HG02943 (cell line): ENCODE measurements at regions not wholly inside any gene's neighbourhood (a gene's known extent, or its start where the extent isn't known, plus 50 kb on each side); places are given as distances from the start of the nearest gene placed in this dataset.

ENCODE experiments used
- ATAC-seq: cut with Tn5 transposase; IDR thresholded peaks from one replicate; pipeline ENCODE4 v1.9.1; 2021; ENCODE audit warnings: mild to moderate bottlenecking, low read depth, moderate library complexity; ENCODE audit not compliant: unreplicated experiment

DNA sequence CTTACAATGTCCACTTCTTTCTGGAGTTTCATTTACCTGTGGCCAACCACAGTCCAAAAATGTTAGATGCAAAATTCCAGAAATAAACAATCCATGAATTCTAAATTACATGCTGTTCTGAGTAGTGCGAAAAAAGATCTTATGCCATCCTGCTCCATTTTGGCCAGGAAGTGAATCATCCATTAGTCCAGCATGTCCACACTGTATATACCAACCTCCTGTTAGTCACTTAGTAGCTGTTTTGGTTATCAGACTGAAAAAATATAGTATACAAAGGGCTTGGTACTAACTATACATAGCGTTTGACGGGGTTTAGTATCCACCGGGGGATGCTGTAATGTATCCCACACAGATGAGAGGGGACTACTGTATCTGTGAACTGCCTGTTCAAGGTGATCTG lies 618.0 kb upstream of the ARGLU1 start:
- ATAC-seq = no peak

DNA sequence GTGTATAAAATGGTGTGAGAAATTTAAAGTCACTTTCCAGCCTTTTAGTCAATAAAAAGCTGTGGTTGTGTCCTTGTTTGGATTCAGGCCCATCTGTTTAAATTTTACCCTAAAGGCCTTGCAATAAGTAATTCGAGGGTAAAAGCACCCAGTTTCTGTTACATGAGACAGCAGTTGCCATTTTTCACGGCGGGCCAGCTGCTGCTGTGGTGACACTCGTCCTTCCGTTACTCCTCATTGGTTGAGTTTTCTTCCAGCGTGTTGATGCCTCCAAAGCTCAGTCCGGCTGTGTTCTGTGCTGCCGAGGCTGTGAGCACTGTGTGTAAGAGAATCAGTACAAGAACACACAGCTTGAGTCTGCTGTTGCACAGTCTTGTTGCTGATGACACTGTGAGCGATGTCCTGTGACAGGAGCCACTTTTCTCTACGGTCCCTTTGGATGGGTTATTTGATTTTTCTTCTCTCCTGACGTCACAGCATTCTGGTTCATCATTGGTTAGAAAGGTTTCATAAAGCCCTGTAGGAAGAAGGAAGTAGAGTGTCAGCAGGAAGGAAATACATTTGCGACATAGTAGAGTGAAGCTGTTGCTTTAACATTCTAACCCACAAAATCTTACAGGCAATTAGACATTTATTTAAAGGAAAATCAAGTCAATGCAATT lies 602.5 kb upstream of the ARGLU1 start:
- ATAC-seq = no peak

DNA sequence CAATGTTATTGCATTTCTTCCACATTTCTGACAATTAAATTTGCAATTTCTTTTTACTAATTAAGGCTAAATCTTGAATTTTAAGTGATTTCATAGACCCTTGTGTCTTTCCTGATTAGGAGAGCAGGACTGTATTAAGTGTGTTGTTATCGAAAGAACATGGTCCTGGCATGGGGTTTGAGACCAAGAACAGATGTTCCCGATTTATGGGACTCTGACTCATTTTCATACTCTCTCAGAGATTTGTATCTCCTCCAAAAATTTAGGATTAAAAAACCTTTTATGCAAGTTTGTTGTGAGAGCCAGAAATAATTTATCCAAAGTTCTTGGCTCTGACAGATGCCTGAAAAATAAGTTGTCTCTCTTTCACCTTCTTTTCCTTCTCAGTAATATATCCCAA lies 589.3 kb upstream of the ARGLU1 start:
- ATAC-seq = no peak

GRCh38 chr13:107144432-107144831 lies 576.5 kb upstream of the ARGLU1 start:
- no peak for ATAC-seq

- ATAC-seq = no peak
These were observed 573.8 kb upstream of the ARGLU1 start for GRCh38 chr13:107141767-107142166.

- no peak for ATAC-seq
These were observed 571.1 kb upstream of the ARGLU1 start for GRCh38 chr13:107139006-107139405.

GRCh38 chr13:107138486-107138885 lies 570.5 kb upstream of the ARGLU1 start:
- ATAC-seq = no peak

DNA sequence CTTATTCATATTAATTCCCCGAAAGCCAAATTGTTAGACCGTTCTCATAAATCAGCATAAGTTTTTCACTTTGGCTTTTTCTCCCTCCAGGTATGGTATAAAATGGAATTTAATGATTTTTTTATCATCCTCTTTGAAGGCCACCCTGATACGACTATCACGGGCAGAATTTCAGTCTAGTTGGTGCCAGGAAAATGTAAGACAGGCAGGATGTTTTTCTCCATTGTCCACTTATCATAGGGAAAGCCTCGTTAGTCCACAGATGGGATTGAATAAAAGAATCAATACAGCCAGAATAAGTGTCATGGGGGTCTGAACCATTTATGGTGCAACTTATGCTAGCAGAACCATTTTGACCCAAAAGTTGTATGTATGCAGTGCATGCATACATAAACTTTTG lies 566.0 kb upstream of the ARGLU1 start:
- no peak for ATAC-seq

- ATAC-seq = no peak
These were observed 562.6 kb upstream of the ARGLU1 start for GRCh38 chr13:107130566-107130965.

DNA sequence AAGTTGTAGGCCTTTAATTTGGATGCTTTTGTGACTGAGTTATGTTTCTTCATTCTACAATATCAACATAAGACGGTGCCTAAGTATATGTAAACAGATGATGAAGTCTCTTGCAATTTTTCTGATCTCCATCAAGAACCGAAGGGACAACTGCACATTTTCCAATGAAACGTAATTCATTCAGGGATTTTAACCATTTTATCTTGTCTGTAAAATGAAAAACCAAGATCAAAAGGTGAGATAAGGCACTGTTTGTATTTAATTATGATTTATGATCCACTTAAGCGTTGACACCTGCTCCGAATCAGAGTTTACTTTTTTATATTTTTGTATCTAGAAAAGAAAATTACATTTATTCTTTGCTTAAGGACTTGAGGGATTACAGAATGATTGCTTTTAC lies 556.8 kb upstream of the ARGLU1 start:
- ATAC-seq = no peak

DNA sequence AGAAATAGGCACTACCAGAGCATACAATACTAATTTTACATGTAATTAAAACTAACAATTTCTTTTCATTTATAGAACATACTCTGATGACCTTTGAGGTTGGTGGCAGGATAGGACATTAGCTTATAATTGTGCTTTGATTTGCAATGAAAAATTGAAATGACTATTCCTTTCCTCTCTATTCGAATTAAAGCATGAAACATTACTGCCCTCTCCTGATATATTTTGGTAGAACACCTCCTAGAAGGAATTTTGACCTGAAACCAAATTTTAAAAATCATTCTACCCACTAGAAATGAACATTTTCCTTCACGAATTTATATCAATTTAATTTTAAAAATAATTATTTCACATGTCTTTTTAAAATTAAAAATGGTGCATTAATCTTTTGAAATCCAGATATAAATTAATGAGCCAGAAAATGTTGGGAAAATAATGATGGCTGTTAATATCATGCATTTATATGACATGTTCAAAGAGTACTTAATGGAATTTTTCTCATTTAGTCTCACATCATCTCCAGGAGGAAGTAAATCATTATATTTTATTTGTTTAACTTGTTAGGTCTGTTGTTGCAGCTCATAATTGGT lies 556.3 kb upstream of the ARGLU1 start:
- ATAC-seq = no peak

DNA sequence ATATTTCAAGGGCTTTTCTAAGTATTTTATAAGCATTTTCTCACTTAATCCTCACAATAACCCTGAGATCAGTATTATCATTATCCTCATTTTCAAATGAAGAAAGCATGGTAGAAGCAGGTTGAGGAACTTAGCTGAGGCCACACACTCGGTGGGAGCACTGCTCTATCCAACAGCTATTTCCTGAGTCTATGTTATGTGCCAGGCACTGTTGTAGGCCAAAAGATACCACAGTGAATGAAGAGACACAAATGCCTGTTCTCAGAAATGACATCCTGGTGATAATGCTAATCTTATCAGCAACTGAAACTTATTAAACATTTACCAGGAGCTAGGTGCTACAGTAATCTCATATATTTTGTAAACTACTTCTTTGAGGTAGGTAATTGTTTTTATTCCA lies 553.9 kb upstream of the ARGLU1 start:
- ATAC-seq = no peak

DNA sequence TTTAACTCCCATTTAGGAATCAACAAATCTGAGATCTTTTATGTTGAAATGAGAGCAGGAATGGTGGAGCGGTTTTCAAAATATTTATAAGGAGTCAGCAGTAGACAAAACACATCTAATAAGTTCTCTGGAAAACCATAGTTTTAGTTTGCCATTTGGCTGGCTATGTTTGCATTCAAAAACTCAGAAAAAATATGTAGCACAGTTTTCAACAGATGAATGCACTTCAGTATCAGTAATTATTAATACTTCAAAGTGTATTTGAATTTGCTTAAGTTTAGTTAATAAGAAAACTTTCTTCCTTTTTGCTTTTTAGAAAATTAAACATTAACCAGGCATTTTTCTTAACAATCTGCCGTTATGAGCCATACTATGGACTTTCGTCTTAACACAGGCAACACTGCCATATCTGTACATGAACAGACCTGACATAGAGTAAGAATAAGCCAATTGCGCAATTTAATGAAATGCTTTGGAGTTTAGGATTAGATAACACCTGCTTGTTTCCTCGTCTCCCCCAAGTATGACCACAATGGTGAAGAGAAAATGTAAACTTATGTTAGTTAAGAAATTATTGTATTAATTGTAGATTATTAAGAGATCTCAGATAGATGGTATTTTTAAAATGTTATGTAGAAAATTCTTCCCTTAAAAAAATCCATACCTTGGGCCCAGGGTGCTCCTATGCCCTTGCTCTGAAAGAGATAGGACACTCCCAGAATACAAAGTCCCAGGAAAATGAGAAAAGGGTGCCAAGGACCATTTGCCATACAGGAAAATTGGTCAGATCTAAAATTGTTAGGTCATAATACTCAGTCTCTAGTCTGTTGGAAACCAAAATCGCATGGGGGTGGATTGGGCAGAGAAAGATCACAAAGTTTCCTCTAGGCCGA lies 552.3 kb upstream of the ARGLU1 start:
- no peak for ATAC-seq

DNA sequence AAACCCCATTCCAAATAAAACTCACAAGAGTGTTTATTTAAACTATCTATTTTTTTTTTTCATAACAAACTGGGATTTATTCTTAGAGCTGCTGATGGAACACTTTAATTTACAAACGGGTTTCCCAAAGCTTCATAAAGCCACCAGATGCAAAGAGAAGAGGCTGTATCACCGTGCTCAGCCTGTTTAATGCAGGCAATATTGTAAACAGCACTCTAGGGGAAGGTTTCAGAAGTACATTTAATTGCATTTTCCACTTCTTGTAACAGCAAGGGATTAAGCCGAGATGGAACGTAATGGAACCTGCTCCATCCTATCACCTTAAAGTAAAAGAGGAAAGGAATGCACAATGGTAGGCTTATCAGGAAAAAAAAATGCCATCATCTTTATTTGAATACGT lies 550.6 kb upstream of the ARGLU1 start:
- ATAC-seq = no peak

DNA sequence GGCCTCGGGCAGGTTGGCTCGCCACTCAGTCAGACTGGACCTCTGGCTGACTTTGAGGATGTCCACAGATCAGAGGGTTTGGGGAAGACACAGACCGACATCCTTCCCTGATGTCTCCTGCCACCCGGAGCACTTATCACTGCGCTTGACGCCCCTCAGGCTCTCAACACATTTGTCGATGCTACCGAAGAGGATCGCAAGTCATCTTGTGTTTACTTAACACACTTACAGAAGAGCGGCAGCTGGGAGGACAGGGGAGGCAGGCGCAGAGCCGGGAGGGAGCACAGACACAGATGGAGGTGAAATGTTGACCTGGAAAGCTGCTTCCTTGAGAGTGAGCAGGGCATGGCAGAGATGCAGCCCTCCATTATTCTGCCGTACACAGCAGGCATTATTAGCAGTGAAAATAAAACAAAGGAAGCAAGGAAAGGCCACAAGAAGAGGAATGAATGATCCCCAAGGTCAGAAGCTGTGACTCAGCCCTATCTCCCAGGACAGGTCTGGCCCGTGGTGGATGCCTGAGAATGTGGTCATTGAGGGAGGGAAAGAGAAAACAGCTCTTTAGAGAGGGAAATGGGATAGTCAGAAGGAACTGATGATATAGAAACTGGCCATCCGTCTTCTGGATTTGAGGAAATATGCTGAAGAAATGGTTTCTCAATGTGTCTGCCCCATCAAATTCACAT lies 549.5 kb upstream of the ARGLU1 start:
- no peak for ATAC-seq

- ATAC-seq = no peak
These were observed 545.5 kb upstream of the ARGLU1 start for GRCh38 chr13:107113387-107113786.

- ATAC-seq = no peak
These were observed 543.3 kb upstream of the ARGLU1 start for GRCh38 chr13:107111248-107111647.

- no peak for ATAC-seq
These were observed 536.7 kb upstream of the ARGLU1 start for GRCh38 chr13:107104631-107105030.

GRCh38 chr13:107102676-107103075 lies 534.7 kb upstream of the ARGLU1 start:
- ATAC-seq = no peak

GRCh38 chr13:107099661-107100060 lies 531.7 kb upstream of the ARGLU1 start:
- no peak for ATAC-seq

DNA sequence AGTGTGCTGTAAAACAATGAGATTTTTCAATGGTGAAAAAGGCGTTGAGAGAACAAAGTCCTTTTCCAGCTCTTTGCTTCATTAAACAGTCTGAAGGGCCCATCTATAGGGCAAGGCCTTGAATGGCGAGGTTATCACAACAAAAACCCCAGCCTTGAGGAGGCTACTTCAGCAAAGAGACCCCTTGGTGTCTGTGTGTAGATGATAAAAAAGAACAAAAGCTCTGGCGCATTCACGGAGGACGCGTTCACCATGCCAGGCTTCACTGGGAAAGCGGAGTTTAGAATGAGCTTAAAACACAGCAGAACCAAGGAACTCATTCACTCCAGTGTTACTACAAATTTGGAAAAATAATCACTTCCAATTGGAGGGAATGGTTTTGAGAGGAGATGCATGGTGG lies 530.0 kb upstream of the ARGLU1 start:
- no peak for ATAC-seq
